Rectal smooth muscle tissue (tissue), 1 donor: ENCODE measurements at regions not wholly inside any gene's neighbourhood (a gene's known extent, or its start where the extent isn't known, plus 50 kb on each side); places are given as distances from the start of the nearest gene placed in this dataset.

ENCODE experiments used
- H3K27ac ChIP-seq: one replicate; pipeline ENCODE4 v1.7.0; 2013; ENCODE audit warnings: low read depth, low read length, inconsistent platforms
- H3K27me3 ChIP-seq: one replicate; pipeline ENCODE4 v1.7.0; 2013; ENCODE audit warnings: low read length; ENCODE audit not compliant: control insufficient read depth, insufficient read depth
- H3K36me3 ChIP-seq: one replicate; pipeline ENCODE4 v1.7.0; 2013; ENCODE audit warnings: low read length; ENCODE audit not compliant: control insufficient read depth, insufficient read depth
- H3K4me1 ChIP-seq: one replicate; pipeline ENCODE4 v1.7.0; 2013; ENCODE audit warnings: low read length; ENCODE audit not compliant: control insufficient read depth, insufficient read depth
- H3K4me3 ChIP-seq: one replicate; pipeline ENCODE4 v1.7.0; 2013; ENCODE audit warnings: low read length
- H3K9ac ChIP-seq: one replicate; pipeline ENCODE4 v1.7.0; 2013; ENCODE audit warnings: low read length

- Histone ChIP-seq H3K9ac (no peak overlapping the region), H3K4me1 (no peaks in the 10 kb centered on the region), H3K27ac (no peak overlapping the region), H3K4me3 (no peak overlapping the region), H3K36me3 (no peaks in the 10 kb centered on the region), H3K27me3 (no peaks in the 10 kb centered on the region)
Measured at GRCh38 chr2:196487417-196487816, 152.1 kb upstream of the CCDC150 start.

GRCh38 chr2:196489371-196489770 lies 150.1 kb upstream of the CCDC150 start:
- H3K9ac ChIP-seq = no peak overlapping the region
- no peaks in the 10 kb centered on the region for H3K27me3 ChIP-seq
- no peaks in the 10 kb centered on the region for H3K4me1 ChIP-seq
- H3K4me3 ChIP-seq = no peak overlapping the region
- no peaks in the 10 kb centered on the region for H3K36me3 ChIP-seq
- no peak overlapping the region for H3K27ac ChIP-seq

GRCh38 chr2:196492946-196493345 lies 146.6 kb upstream of the CCDC150 start:
- H3K9ac ChIP-seq = no peak overlapping the region
- no peak overlapping the region for H3K27ac ChIP-seq
- no peaks in the 10 kb centered on the region for H3K4me1 ChIP-seq
- no peak overlapping the region for H3K4me3 ChIP-seq
- H3K27me3 ChIP-seq = no peaks in the 10 kb centered on the region
- H3K36me3 ChIP-seq = no peaks in the 10 kb centered on the region

GRCh38 chr2:196498962-196499361 lies 140.6 kb upstream of the CCDC150 start:
- Histone ChIP-seq H3K4me1 (no peaks in the 10 kb centered on the region), H3K4me3 (no peak overlapping the region), H3K27me3 (no peaks in the 10 kb centered on the region), H3K27ac (no peak overlapping the region), H3K9ac (no peak overlapping the region), H3K36me3 (no peaks in the 10 kb centered on the region)

GRCh38 chr2:196499686-196500085 lies 139.8 kb upstream of the CCDC150 start:
- H3K9ac ChIP-seq = no peak overlapping the region
- H3K4me3 ChIP-seq = no peak overlapping the region
- no peak overlapping the region for H3K27ac ChIP-seq
- H3K27me3 ChIP-seq = no peaks in the 10 kb centered on the region
- no peaks in the 10 kb centered on the region for H3K36me3 ChIP-seq
- H3K4me1 ChIP-seq = no peaks in the 10 kb centered on the region

- Histone ChIP-seq H3K36me3 (no peaks in the 10 kb centered on the region), H3K4me3 (no peak overlapping the region), H3K4me1 (no peaks in the 10 kb centered on the region), H3K9ac (no peak overlapping the region), H3K27me3 (no peaks in the 10 kb centered on the region), H3K27ac (no peak overlapping the region)
Measured at GRCh38 chr2:196500686-196501431, 138.7 kb upstream of the CCDC150 start.

- Histone ChIP-seq H3K9ac (no peak overlapping the region), H3K4me3 (no peak overlapping the region), H3K27me3 (no peaks in the 10 kb centered on the region), H3K4me1 (no peaks in the 10 kb centered on the region), H3K27ac (no peak overlapping the region), H3K36me3 (no peaks in the 10 kb centered on the region)
Measured at GRCh38 chr2:196501836-196502235, 137.7 kb upstream of the CCDC150 start.

GRCh38 chr2:196502386-196502785 lies 137.1 kb upstream of the CCDC150 start:
- H3K36me3 ChIP-seq = no peaks in the 10 kb centered on the region
- no peak overlapping the region for H3K27ac ChIP-seq
- H3K9ac ChIP-seq = no peak overlapping the region
- H3K4me1 ChIP-seq = no peaks in the 10 kb centered on the region
- no peaks in the 10 kb centered on the region for H3K27me3 ChIP-seq
- no peak overlapping the region for H3K4me3 ChIP-seq

GRCh38 chr2:196503398-196503797 lies 136.1 kb upstream of the CCDC150 start:
- Histone ChIP-seq H3K4me3 (no peak overlapping the region), H3K27ac (no peak overlapping the region), H3K27me3 (no peaks in the 10 kb centered on the region), H3K36me3 (no peaks in the 10 kb centered on the region), H3K4me1 (no peaks in the 10 kb centered on the region), H3K9ac (no peak overlapping the region)

- Histone ChIP-seq H3K27ac (no peak overlapping the region), H3K9ac (no peak overlapping the region), H3K36me3 (no peaks in the 10 kb centered on the region), H3K4me3 (no peak overlapping the region), H3K27me3 (no peaks in the 10 kb centered on the region), H3K4me1 (no peaks in the 10 kb centered on the region)
Measured at GRCh38 chr2:196504788-196505187, 134.7 kb upstream of the CCDC150 start.

GRCh38 chr2:196510246-196510645 lies 129.3 kb upstream of the CCDC150 start:
- no peak overlapping the region for H3K27ac ChIP-seq
- no peaks in the 10 kb centered on the region for H3K4me1 ChIP-seq

GRCh38 chr2:196511258-196512168 lies 128.0 kb upstream of the CCDC150 start:
- Histone ChIP-seq H3K4me1 (no peaks in the 10 kb centered on the region), H3K36me3 (no peaks in the 10 kb centered on the region), H3K9ac (no peak overlapping the region), H3K27me3 (no peaks in the 10 kb centered on the region), H3K4me3 (no peak overlapping the region), H3K27ac (no peak overlapping the region)

More at GRCh38 chr2:196510246-196510645, 129.3 kb upstream of the CCDC150 start:
- H3K9ac ChIP-seq = no peak overlapping the region
- no peak overlapping the region for H3K4me3 ChIP-seq
- H3K27me3 ChIP-seq = no peaks in the 10 kb centered on the region
- no peaks in the 10 kb centered on the region for H3K36me3 ChIP-seq
